ENCODE measurements at regions not wholly inside any gene's neighbourhood (a gene's known extent, or its start where the extent isn't known, plus 50 kb on each side); places are given as distances from the start of the nearest gene placed in this dataset.
"Not testable (repeated sequence)": the region's sequence is repeated elsewhere in the genome, so short reads cannot be mapped to it uniquely, and the experiment has no call there.

DNA sequence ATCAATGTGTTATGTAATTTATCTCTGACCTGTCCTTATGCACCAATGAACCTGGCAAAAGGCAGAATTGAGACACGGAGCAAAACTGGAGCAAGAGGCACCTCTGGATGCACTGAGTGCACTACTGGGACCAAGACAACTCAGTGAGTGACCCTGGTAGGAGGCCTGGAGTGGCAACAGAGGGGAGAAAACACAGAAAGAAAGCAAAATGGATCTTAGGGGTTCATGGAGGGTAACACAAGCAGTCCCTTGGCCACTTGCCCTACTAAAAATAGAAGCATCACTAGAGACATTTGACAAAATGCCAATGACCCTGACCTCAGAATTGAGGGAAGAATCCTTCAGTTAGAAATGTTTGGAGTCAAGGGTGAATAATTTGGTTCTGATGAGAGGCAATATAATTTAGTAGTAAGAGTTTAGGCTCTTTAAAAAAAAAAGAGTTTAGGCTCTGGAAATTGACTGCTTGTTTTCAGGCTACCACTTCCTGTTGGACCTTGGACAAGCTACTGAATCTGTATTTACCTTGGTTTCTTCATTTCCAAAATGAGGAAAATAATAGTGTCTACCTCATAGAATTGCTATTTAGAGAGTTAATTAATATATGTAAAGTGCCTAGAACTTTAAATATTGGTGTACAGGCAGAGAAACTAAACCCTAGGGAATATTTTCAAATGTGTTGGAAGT is 234.9 kb upstream of the TARS1 start:
- Mint-ChIP-seq H3K27ac (ENCODE audit: unreplicated experiment) (no peak overlapping the region), H3K9me3 (ENCODE audit: unreplicated experiment) (peaks cover 1% of the 10 kb centered on the region), H3K4me3 (ENCODE audit: unreplicated experiment) (no peak overlapping the region), H3K27me3 (ENCODE audit: unreplicated experiment) (no peaks in the 10 kb centered on the region), H3K4me1 (ENCODE audit: low read depth, unreplicated experiment) (no peaks in the 10 kb centered on the region), H3K36me3 (ENCODE audit: unreplicated experiment) (no peaks in the 10 kb centered on the region)
- TF ChIP-seq, protein P1, sequence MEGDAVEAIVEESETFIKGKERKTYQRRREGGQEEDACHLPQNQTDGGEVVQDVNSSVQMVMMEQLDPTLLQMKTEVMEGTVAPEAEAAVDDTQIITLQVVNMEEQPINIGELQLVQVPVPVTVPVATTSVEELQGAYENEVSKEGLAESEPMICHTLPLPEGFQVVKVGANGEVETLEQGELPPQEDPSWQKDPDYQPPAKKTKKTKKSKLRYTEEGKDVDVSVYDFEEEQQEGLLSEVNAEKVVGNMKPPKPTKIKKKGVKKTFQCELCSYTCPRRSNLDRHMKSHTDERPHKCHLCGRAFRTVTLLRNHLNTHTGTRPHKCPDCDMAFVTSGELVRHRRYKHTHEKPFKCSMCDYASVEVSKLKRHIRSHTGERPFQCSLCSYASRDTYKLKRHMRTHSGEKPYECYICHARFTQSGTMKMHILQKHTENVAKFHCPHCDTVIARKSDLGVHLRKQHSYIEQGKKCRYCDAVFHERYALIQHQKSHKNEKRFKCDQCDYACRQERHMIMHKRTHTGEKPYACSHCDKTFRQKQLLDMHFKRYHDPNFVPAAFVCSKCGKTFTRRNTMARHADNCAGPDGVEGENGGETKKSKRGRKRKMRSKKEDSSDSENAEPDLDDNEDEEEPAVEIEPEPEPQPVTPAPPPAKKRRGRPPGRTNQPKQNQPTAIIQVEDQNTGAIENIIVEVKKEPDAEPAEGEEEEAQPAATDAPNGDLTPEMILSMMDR (IDR thresholded peaks at IDR 0.05; ENCODE audit: partially characterized antibody, unreplicated experiment) = no peak
- DNase-seq = no peak

DNA sequence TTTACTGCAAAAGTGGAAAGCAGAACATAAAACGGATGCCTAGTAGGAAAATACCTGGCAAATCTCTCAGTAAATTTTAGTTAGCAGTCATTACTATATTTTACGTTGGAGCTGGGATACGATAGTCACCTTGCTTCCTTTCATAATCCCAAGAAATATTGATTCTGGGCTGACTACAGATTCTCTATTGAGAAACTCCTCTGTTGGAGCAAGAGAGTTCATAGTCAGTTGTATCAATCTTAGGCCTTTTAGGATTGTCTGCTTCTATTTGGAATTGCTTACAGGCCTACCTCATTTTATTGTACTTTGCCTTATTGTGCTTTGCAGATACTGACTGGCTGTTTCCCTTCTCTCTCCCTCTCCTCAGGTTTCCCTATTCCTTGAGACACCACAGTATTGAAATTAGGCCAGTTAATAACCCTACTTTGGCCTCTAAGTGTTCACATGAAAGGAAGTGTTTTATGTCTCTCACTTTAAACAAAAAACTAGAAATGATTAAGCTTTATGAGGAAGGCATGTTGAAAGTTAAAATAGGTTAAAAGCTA is 233.7 kb upstream of the TARS1 start:
- TF ChIP-seq, protein P1 (IDR thresholded peaks at IDR 0.05; ENCODE audit: partially characterized antibody, unreplicated experiment) = no peak
- H3K27ac Mint-ChIP-seq (ENCODE audit: unreplicated experiment) = no peak overlapping the region
- H3K4me1 Mint-ChIP-seq (ENCODE audit: low read depth, unreplicated experiment) = no peaks in the 10 kb centered on the region
- H3K4me3 Mint-ChIP-seq (ENCODE audit: unreplicated experiment) = no peak overlapping the region
- H3K9me3 Mint-ChIP-seq (ENCODE audit: unreplicated experiment) = peaks cover 1% of the 10 kb centered on the region
- H3K36me3 Mint-ChIP-seq (ENCODE audit: unreplicated experiment) = no peaks in the 10 kb centered on the region
- DNase-seq = no peak
- H3K27me3 Mint-ChIP-seq (ENCODE audit: unreplicated experiment) = no peaks in the 10 kb centered on the region

DNA sequence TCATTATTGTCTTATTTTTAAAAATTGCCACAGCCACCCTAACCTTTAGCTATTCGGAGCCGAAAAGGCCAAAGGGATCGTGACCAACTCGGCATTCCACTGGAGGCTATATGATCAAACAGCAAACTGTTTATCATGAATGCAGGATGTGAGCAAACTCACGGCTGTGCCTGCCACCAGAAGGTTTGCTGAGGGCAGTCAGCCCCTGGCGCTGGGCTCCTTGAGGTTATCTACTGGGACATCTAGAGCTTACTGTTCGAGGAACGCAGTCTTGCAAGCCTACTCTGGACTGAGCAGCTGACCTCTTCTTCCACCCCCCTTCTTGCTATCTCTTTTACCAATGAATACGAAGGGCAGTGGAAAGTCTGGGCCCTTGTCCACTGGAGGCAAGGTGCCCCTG is 231.5 kb upstream of the TARS1 start:
- Mint-ChIP-seq H3K4me1 (ENCODE audit: low read depth, unreplicated experiment) (no peaks in the 10 kb centered on the region), H3K36me3 (ENCODE audit: unreplicated experiment) (no peaks in the 10 kb centered on the region), H3K27me3 (ENCODE audit: unreplicated experiment) (no peaks in the 10 kb centered on the region), H3K4me3 (ENCODE audit: unreplicated experiment) (no peak overlapping the region), H3K9me3 (ENCODE audit: unreplicated experiment) (peaks cover 1% of the 10 kb centered on the region), H3K27ac (ENCODE audit: unreplicated experiment) (no peak overlapping the region)
- TF ChIP-seq, protein P1 (IDR thresholded peaks at IDR 0.05; ENCODE audit: partially characterized antibody, unreplicated experiment) = no peak
- no peak for DNase-seq

DNA sequence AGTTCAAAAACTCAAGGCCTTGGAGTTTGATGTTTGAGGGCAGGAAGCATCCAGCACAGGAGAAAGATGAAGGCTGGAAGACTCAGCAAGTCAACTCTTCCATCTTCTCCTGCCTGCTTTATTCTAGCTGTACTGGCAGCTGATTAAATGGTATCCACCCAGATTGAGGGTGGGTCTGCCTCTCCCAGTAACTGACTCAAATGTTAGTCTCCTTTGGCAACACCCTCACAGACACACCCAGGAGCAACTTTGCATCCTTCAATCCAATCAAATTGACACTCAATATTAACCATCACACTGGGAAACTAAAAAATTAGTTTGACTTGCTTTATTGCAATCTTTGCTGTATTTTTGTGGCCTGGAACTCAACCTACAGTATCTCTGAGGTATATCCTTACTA is 230.5 kb upstream of the TARS1 start:
- not testable (repeated sequence) for H3K9me3 Mint-ChIP-seq (ENCODE audit: unreplicated experiment); DNase-seq; H3K4me3 Mint-ChIP-seq (ENCODE audit: unreplicated experiment); H3K4me1 Mint-ChIP-seq (ENCODE audit: low read depth, unreplicated experiment); H3K36me3 Mint-ChIP-seq (ENCODE audit: unreplicated experiment); H3K27ac Mint-ChIP-seq (ENCODE audit: unreplicated experiment); H3K27me3 Mint-ChIP-seq (ENCODE audit: unreplicated experiment)

DNA sequence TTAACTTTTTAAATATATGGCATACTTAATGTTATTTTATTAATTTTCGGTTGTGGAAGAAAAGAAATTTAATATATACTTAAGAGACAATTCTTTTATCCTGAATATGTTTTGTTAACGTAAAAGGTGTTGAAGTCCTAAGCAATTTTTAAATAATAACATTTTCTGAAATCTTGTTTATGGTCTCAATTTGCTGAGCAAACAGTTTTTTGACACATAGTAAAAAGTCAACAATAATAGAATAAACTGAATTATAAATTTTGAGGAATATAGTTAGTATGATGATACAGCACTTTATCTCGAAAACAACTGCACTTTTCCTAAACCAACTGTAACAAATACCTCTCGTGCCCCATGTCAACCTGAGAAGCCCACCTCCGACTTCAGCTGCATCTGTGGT is 229.8 kb upstream of the TARS1 start:
- H3K4me1 Mint-ChIP-seq (ENCODE audit: low read depth, unreplicated experiment) = no peaks in the 10 kb centered on the region
- TF ChIP-seq, protein P1 (IDR thresholded peaks at IDR 0.05; ENCODE audit: partially characterized antibody, unreplicated experiment) = no peak
- H3K4me3 Mint-ChIP-seq (ENCODE audit: unreplicated experiment) = no peak overlapping the region
- H3K9me3 Mint-ChIP-seq (ENCODE audit: unreplicated experiment) = peaks cover 1% of the 10 kb centered on the region
- no peak overlapping the region for H3K27ac Mint-ChIP-seq (ENCODE audit: unreplicated experiment)
- no peaks in the 10 kb centered on the region for H3K36me3 Mint-ChIP-seq (ENCODE audit: unreplicated experiment)
- DNase-seq = no peak
- H3K27me3 Mint-ChIP-seq (ENCODE audit: unreplicated experiment) = no peaks in the 10 kb centered on the region
